Breast epithelium (tissue), 4 donors: ENCODE measurements at regions not wholly inside any gene's neighbourhood (a gene's known extent, or its start where the extent isn't known, plus 50 kb on each side); places are given as distances from the start of the nearest gene placed in this dataset.

Experiments used
- DNase-seq, 2 donors: peaks; one replicate each; pipeline ENCODE4 v3.0.0-alpha.2; 2019; ENCODE audit warnings: low spot score in 2 of 2
- H3K27ac ChIP-seq, 2 donors: fragments of 200-600 bp; sonication (generic) in 1 of 2; one replicate each; pipeline ENCODE4 v1.5.1; 2016 to 2019; ENCODE audit warnings: mild to moderate bottlenecking in 1 of 2
- H3K27me3 ChIP-seq, 2 donors: fragments of 200-600 bp; sonication (generic) in 1 of 2; one replicate each; pipeline versions ENCODE4 v1.5.1 to v1.6.0; 2017 to 2019; ENCODE audit warnings: control low read depth in 1 of 2, mild to moderate bottlenecking in 1 of 2
- H3K36me3 ChIP-seq: fragments of 200-600 bp; one replicate; pipeline ENCODE4 v1.5.1; 2019
- H3K4me1 ChIP-seq, 2 donors: fragments of 200-600 bp; sonication (generic); one replicate each; pipeline ENCODE4 v1.5.1; 2016 to 2019; ENCODE audit warnings: control low read depth in 1 of 2
- H3K4me3 ChIP-seq, 3 donors: fragments of 200-600 bp; sonication (generic); 1 replicate in 2 of 3; 2 replicates in 1 of 3; pipeline ENCODE4 v1.5.1; 2016 to 2019; ENCODE audit warnings: mild to moderate bottlenecking in 3 of 3, moderate library complexity in 2 of 3
- H3K9me3 ChIP-seq, 2 donors: fragments of 200-600 bp; sonication (generic) in 1 of 2; one replicate each; pipeline ENCODE4 v1.5.1; 2016 to 2019; ENCODE audit warnings: control low read depth in 1 of 2
- POLR2A ChIP-seq: fragments of 450-650 bp; IDR thresholded peaks from one replicate; pipeline ENCODE4 v1.6.1; 2016; ENCODE audit warnings: antibody characterized with exemption, mild to moderate bottlenecking, moderate library complexity
- POLR2AphosphoS5 ChIP-seq, 3 donors: sonication (generic); formaldehyde crosslinking; IDR thresholded peaks; one replicate each; pipeline ENCODE4 v1.6.1; 2017; ENCODE audit warnings: antibody characterized with exemption in 3 of 3
- intact Hi-C: fragments of 100-400 bp; cut with DNase I; formaldehyde crosslinking; loops from one replicate; pipeline ENCODE4 v1.15.1; 2023; ENCODE audit warnings: low total_unique reads
- TF ChIP-seq, protein P1 (sequence below), 3 donors: fragments of 450-650 bp; IDR thresholded peaks; one replicate each; pipeline ENCODE4 v1.5.1; 2016 to 2017; ENCODE audit warnings: antibody characterized with exemption in 3 of 3, mild to moderate bottlenecking in 3 of 3, moderate library complexity in 3 of 3

GRCh38 chr1:39098546-39099250 lies 72.5 kb downstream of the NDUFS5 start:
- H3K27ac ChIP-seq: peak overlapping the region in 1 of 2 donors; percentile 19
- no peaks in the 10 kb centered on the region for H3K4me1 ChIP-seq
- H3K27me3 ChIP-seq: no peaks in the 10 kb centered on the region
- intact Hi-C loops: loop anchor here (2.0 kb wide), 1 partner anchor 30 kb away; no protein-coding TSS in a partner anchor
- no peaks in the 10 kb centered on the region for H3K9me3 ChIP-seq
- DNase-seq: peak in 1 of 2 donors; percentile 49
- H3K36me3 ChIP-seq: no peaks in the 10 kb centered on the region
- no peak overlapping the region for H3K4me3 ChIP-seq
- TF ChIP-seq, protein P1, sequence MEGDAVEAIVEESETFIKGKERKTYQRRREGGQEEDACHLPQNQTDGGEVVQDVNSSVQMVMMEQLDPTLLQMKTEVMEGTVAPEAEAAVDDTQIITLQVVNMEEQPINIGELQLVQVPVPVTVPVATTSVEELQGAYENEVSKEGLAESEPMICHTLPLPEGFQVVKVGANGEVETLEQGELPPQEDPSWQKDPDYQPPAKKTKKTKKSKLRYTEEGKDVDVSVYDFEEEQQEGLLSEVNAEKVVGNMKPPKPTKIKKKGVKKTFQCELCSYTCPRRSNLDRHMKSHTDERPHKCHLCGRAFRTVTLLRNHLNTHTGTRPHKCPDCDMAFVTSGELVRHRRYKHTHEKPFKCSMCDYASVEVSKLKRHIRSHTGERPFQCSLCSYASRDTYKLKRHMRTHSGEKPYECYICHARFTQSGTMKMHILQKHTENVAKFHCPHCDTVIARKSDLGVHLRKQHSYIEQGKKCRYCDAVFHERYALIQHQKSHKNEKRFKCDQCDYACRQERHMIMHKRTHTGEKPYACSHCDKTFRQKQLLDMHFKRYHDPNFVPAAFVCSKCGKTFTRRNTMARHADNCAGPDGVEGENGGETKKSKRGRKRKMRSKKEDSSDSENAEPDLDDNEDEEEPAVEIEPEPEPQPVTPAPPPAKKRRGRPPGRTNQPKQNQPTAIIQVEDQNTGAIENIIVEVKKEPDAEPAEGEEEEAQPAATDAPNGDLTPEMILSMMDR (IDR thresholded peaks at IDR 0.05): peak; percentile 27 to 66 (median 64)
- TF ChIP-seq POLR2AphosphoS5 (IDR thresholded peaks at IDR 0.05): peak in 1 of 3 donors; percentile 35
- TF ChIP-seq POLR2A: no peak

GRCh38 chr1:39102537-39103327 lies 76.6 kb downstream of the NDUFS5 start:
- TF ChIP-seq, protein P1 (IDR thresholded peaks at IDR 0.05): peak; percentile 87 to 96 (median 91)
- TF ChIP-seq POLR2A (no peak), POLR2AphosphoS5 (IDR thresholded peaks at IDR 0.05) (peak in 1 of 3 donors; percentile 32)
- Histone ChIP-seq H3K27ac (peak overlapping the region; percentile 36 to 97), H3K9me3 (no peaks in the 10 kb centered on the region), H3K4me3 (no peak overlapping the region), H3K36me3 (no peaks in the 10 kb centered on the region), H3K4me1 (no peaks in the 10 kb centered on the region), H3K27me3 (no peaks in the 10 kb centered on the region)
- DNase-seq: peak in 1 of 2 donors; percentile 48
- intact Hi-C loops: loop anchor here (5.0 kb wide), 1 partner anchor 170 kb away; no protein-coding TSS in a partner anchor

DNA sequence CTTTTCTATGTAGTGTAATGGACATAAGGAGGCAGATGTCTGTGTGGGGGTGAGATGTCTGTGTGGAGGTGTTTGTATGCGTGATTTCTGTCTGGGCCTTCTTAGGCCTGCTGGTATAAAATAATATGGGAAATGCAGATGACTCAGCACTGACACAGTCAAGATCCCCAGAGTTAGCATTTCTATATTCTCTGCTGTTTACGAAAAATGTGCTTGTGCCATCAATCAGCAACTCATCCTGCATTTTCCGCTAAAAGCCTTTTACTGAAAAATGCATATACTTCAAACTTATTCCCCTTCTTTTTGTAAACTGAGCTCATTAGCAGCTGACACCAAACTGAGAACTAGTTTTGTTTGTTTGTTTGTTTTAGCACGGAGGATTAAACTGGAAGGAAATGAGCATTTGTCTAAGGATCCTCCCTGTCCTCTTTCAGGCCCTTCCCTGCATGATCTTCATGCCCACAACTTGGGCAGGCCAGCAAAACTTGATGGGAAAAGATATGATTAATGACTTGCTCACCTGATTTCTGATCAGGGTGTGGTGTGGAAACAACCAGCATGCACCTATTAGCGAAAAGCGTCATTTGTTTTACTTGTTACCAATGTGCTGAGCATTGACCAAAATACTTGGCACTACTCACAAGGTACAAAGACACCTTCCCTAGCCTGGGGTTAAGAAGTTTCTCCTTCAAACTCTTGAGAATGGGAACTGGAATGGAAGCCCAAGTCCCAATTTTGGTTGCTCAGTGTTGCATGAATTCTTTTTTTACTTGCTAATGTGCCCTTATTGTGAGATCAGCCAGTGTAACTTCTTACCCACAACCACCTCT lies 77.4 kb downstream of the NDUFS5 start:
- Histone ChIP-seq H3K27ac (peak overlapping the region; percentile 36 to 97), H3K4me1 (peaks cover 0 to 2% of the 10 kb centered on the region in 2 donors), H3K9me3 (no peaks in the 10 kb centered on the region), H3K4me3 (no peak overlapping the region), H3K36me3 (no peaks in the 10 kb centered on the region), H3K27me3 (no peaks in the 10 kb centered on the region)
- intact Hi-C loops: loop anchor here (5.0 kb wide), 1 partner anchor 169 kb away; no protein-coding TSS in a partner anchor
- TF ChIP-seq POLR2AphosphoS5 (IDR thresholded peaks at IDR 0.05) (no peak), POLR2A (no peak)
- TF ChIP-seq, protein P1 (IDR thresholded peaks at IDR 0.05): no peak
- no peak for DNase-seq

- peaks cover 0 to 2% of the 10 kb centered on the region in 2 donors for H3K4me1 ChIP-seq
- H3K27me3 ChIP-seq: no peaks in the 10 kb centered on the region
- no peaks in the 10 kb centered on the region for H3K9me3 ChIP-seq
- TF ChIP-seq POLR2AphosphoS5 (IDR thresholded peaks at IDR 0.05) (no peak), POLR2A (no peak)
- TF ChIP-seq, protein P1 (IDR thresholded peaks at IDR 0.05): no peak
- intact Hi-C loops: loop anchor here (5.0 kb wide), 2 partner anchors 88 to 168 kb away; no protein-coding TSS in a partner anchor
- H3K36me3 ChIP-seq: no peaks in the 10 kb centered on the region
- peak overlapping the region; percentile 70 to 84 (median 81) for H3K4me3 ChIP-seq
- H3K27ac ChIP-seq: peak overlapping the region; percentile 94 to 97
- DNase-seq: no peak
Measured at GRCh38 chr1:39104158-39105060, 78.3 kb downstream of the NDUFS5 start.
